ENCODE measurements at regions not wholly inside any gene's neighbourhood (a gene's known extent, or its start where the extent isn't known, plus 50 kb on each side); places are given as distances from the start of the nearest gene placed in this dataset.
"Not testable (repeated sequence)": the region's sequence is repeated elsewhere in the genome, so short reads cannot be mapped to it uniquely, and the experiment has no call there.

DNA sequence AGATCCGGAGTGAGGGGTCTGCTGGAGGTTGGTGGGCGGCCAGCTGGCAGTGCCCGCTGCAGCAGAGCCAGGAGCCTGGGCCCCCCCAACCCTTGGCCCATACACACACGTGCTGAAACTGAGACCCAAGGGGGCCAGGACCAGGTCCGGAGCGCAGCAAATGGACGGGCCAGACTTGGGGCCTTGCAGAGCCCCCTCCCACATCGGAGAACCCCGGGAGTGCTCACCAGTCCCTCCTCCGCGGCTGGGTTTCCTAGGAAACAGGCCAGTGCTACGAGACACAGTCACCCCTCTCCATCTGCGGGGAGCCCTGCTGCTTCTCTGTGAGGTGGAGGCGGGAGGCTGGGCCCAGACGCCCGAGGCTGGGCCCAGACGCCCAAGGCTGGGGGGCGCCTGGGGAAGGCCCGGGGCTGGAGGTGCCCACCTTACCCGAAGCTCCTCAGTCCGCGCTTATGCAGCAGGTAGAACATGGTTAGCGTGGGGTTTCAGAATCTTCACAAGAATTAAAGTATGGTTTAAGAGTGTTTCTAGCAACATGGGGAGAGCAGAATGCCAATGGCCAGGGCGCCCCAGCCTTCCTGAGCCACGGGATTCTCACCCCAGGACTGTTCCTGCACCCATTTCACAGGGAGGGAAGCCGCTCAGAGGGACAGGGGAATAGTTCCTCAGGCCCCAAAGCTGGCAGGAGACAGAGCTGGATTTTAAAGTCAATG is 135.0 kb upstream of the PRR20G start:
- Mint-ChIP-seq H3K36me3 (ENCODE audit: low read depth) (no peaks in the 10 kb centered on the region), H3K4me3 (ENCODE audit: low read depth) (no peak overlapping the region), H3K27ac (no peak overlapping the region), H3K4me1 (ENCODE audit: low read depth) (no peaks in the 10 kb centered on the region), H3K9me3 (no peaks in the 10 kb centered on the region), H3K27me3 (ENCODE audit: low read depth) (peaks cover 20% of the 10 kb centered on the region)
- intact Hi-C loops (cut with micrococcal nuclease) = no loop called here
- no peak for DNase-seq (ENCODE audit: low spot score)

DNA sequence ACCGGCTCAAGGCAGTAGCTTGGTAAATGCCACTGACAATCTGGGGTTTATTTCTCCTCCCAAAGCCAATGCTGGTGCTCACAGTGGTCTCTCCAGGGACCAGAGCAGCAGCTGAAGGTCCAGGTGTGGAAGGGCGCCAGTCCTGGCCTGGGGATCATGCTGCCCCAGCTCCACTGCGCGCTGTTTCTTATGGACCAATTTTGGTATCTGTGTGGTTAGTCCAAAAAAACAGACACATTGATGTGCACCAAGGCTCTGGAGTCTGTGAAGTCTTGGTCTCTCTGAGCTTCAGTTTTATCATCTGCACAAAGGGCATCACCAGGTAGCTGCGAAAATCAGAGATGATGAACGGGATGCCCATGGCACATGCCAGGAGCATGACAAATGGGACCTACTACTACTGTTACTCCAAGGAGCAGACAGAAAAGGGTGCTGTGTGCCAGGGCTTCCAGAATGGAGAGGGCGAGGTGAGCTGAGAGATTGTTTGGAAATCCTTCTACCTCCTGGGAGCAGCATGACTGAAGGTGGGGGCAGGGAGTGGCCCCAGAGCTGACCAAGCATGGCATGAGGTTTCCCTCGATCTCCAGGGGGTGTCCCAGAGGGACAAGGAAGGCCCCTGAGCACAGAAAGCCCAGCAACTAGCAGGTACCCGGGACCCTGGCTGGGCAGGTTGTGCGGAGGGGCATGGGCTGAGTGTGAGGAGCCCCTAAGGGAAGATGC is 134.3 kb upstream of the PRR20G start:
- Mint-ChIP-seq H3K36me3 (ENCODE audit: low read depth) (no peaks in the 10 kb centered on the region), H3K4me3 (ENCODE audit: low read depth) (no peak overlapping the region), H3K27me3 (ENCODE audit: low read depth) (peaks cover 21% of the 10 kb centered on the region), H3K4me1 (ENCODE audit: low read depth) (no peaks in the 10 kb centered on the region), H3K9me3 (no peaks in the 10 kb centered on the region), H3K27ac (no peak overlapping the region)
- intact Hi-C loops (cut with micrococcal nuclease) = no loop called here
- DNase-seq (ENCODE audit: low spot score) = no peak

DNA sequence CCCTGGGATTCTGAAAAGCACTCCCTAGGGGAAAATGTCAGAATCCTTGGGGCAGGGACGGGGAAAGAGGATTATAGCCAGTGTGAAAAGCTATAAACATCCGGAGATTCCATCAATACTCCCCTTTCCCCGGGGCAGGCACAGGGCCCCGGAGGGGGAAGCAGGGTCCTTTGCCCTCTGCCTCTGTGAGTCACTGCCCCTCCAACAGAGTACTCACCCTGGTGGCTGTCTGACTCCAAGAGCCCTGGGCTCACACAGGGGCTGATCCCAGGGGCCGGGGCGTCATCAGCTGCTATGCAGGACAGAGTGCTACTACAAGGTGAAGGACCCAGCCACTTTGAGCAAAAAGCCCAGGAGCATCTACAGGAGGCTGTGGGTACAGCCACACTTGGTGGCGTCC is 133.0 kb upstream of the PRR20G start:
- H3K36me3 Mint-ChIP-seq (ENCODE audit: low read depth) = no peaks in the 10 kb centered on the region
- no peak overlapping the region for H3K27ac Mint-ChIP-seq
- no peak overlapping the region for H3K4me3 Mint-ChIP-seq (ENCODE audit: low read depth)
- H3K4me1 Mint-ChIP-seq (ENCODE audit: low read depth) = no peaks in the 10 kb centered on the region
- intact Hi-C loops (cut with micrococcal nuclease) = no loop called here
- no peaks in the 10 kb centered on the region for H3K9me3 Mint-ChIP-seq
- peaks cover 28% of the 10 kb centered on the region for H3K27me3 Mint-ChIP-seq (ENCODE audit: low read depth)
- no peak for DNase-seq (ENCODE audit: low spot score)

DNA sequence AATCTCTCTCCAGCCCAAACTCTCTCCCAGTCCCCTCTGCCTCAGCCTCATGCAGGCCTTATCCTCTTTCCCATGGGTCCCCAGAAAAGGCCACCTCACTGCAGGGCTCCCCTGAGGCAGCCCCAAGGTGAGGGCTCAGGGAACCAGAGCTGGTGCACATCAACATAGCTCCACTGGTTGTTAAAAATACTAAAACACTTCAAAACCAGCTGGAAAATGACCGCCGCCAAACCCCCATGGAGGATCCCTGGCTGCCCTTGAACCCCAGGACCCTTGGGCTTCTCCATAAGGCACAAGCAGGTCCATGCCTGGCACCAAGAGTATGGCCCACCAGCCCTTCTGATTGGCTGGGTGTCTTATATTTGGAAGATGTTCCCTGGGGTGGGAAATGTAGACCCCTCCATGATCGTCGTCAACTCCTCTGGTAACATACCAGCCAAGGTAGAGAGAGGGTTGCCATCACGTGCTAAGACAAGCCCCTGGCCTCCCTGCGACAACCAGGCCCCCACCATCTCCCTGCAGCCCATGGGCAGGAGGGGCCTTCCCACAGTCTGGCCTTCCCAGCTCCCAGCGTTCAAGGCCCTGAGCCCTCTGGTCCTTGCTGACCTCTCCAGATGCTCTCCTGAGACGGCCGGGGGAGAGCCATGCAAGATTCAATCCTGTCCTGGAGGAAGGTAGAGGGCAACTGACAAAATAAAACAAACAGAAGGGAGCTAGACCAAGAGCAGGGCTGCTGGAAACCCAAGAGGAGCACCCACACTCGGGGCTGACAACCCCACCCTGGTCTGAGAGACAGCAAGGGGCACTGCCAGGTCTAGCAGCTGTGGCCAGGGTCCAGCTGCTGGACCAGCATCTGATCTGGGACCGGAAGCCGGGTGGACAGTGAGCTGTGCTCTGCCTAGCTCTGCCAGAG is 132.1 kb upstream of the PRR20G start:
- no peaks in the 10 kb centered on the region for H3K36me3 Mint-ChIP-seq (ENCODE audit: low read depth)
- H3K4me1 Mint-ChIP-seq (ENCODE audit: low read depth) = no peaks in the 10 kb centered on the region
- H3K27ac Mint-ChIP-seq = no peak overlapping the region
- no peak overlapping the region for H3K4me3 Mint-ChIP-seq (ENCODE audit: low read depth)
- no peaks in the 10 kb centered on the region for H3K9me3 Mint-ChIP-seq
- no peak for DNase-seq (ENCODE audit: low spot score)
- intact Hi-C loops (cut with micrococcal nuclease) = no loop called here
- H3K27me3 Mint-ChIP-seq (ENCODE audit: low read depth) = peaks cover 28% of the 10 kb centered on the region

DNA sequence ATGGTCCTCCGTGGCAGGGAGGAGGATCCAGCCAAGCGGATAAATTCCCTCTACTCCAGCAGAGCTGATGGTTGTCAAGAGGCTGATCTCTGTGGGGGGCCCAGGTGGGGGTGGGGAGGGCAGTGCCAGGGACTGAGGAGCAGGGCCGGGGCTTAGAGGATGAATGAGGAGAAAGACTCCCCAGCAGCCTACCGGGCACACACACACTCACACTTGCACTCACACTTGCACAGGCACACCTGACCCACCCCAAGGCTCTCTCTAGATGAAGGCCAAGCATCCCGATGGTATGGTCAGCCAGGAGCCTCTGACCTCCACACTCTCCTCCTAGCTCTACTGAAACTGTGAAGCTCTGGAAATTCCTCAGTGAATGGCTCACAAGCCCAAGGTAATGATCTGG is 131.3 kb upstream of the PRR20G start:
- no peak overlapping the region for H3K4me3 Mint-ChIP-seq (ENCODE audit: low read depth)
- H3K36me3 Mint-ChIP-seq (ENCODE audit: low read depth) = no peaks in the 10 kb centered on the region
- peaks cover 28% of the 10 kb centered on the region for H3K27me3 Mint-ChIP-seq (ENCODE audit: low read depth)
- intact Hi-C loops (cut with micrococcal nuclease) = no loop called here
- no peak for DNase-seq (ENCODE audit: low spot score)
- no peaks in the 10 kb centered on the region for H3K4me1 Mint-ChIP-seq (ENCODE audit: low read depth)
- no peaks in the 10 kb centered on the region for H3K9me3 Mint-ChIP-seq
- H3K27ac Mint-ChIP-seq = no peak overlapping the region

DNA sequence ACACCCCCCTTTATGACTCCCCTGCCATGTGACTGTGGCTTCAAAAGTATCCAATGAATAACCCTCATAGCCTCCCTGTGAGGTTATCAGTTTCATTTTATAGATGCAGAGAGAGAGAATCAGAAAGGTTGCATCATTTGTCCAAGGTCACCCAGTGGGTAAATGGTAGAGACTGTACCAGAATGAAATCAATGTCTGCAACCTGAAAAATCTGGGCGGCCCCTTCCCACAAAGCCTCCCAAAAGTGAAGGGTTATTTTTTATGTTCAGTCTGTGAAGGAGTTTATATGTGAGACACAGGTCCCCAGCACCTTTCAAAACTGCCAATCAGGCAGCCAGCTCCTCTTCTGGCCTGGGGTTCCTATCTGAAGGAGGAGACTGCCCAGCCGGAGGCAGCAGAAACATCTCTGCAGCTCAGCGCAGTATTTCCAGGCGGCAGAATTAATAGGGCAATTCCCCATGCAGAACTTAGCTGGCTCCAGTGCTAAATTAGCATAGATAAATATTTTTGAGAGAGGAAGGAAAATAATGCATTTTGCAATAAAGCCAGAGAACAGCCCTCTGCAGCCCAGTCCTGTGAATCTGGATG is 130.8 kb upstream of the PRR20G start:
- peaks cover 28% of the 10 kb centered on the region for H3K27me3 Mint-ChIP-seq (ENCODE audit: low read depth)
- intact Hi-C loops (cut with micrococcal nuclease) = no loop called here
- no peak for DNase-seq (ENCODE audit: low spot score)
- H3K9me3 Mint-ChIP-seq = no peaks in the 10 kb centered on the region
- H3K27ac Mint-ChIP-seq = no peak overlapping the region
- no peaks in the 10 kb centered on the region for H3K36me3 Mint-ChIP-seq (ENCODE audit: low read depth)
- no peak overlapping the region for H3K4me3 Mint-ChIP-seq (ENCODE audit: low read depth)
- H3K4me1 Mint-ChIP-seq (ENCODE audit: low read depth) = no peaks in the 10 kb centered on the region

DNA sequence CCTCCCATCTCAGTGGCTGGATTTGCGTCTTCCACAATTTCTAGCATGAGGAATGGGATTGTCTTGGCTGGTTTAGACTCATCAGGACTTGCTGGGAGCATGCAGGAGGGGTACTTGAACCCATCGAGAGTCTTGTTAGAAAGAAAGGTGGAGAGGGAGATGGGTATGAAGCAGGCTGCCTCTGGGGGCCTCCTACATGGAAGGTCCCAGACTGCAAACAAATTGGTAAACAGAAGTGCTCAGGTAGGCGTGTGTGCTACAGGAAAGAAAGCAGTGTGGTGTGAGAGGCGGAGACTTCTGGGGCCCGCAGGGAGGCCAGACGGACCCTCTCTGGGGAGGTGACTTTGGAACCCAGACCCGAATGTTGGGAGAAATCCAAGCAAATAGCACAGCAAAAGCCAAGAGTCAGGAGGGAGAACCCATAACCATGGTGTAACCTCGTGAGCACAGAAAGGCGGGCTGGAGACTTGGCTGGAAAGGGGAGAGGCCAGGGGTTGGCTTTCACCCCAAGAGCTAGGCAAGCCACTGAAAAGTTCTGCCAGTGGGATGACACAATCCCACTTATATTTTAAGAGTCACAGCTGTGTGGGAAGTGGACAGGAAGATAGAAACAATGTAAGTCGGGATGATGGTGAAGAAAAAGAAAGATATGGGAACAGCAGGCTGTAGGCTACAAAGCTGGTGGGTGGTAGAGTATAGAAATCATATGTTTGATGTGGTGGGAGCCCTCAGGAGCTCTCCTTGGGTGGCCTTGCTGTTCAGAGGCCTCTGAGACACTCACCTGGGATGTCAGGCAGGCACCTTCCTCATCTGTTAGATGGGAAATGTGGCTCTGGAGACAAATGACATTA is 130.1 kb upstream of the PRR20G start:
- H3K27me3 Mint-ChIP-seq (ENCODE audit: low read depth) = peaks cover 28% of the 10 kb centered on the region
- H3K4me3 Mint-ChIP-seq (ENCODE audit: low read depth) = no peak overlapping the region
- no peaks in the 10 kb centered on the region for H3K36me3 Mint-ChIP-seq (ENCODE audit: low read depth)
- no peaks in the 10 kb centered on the region for H3K4me1 Mint-ChIP-seq (ENCODE audit: low read depth)
- H3K27ac Mint-ChIP-seq = no peak overlapping the region
- DNase-seq (ENCODE audit: low spot score) = no peak
- intact Hi-C loops (cut with micrococcal nuclease) = no loop called here
- no peaks in the 10 kb centered on the region for H3K9me3 Mint-ChIP-seq

DNA sequence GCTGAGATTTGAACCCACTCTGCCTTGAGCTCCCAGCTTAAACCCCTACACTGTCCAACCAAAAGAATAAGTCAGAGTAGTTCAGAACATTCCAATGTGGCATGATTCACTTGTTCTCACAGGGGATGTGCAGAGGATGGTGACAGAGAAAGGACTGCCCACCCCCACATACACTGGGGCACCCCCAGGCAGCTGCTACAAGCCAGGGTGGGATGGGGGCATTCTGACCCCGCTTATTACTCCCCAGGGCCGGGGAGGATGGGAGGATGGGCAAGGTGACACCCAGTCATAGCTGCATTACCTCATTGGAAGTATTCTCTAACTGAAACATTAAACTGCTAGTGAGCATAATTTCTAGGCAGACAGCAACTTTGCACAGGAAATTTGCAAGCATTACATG is 126.0 kb upstream of the PRR20G start:
- Mint-ChIP-seq H3K27ac (no peak overlapping the region), H3K36me3 (ENCODE audit: low read depth) (no peaks in the 10 kb centered on the region), H3K4me3 (ENCODE audit: low read depth) (no peak overlapping the region), H3K4me1 (ENCODE audit: low read depth) (no peaks in the 10 kb centered on the region), H3K9me3 (no peaks in the 10 kb centered on the region), H3K27me3 (ENCODE audit: low read depth) (peaks cover 23% of the 10 kb centered on the region)
- no peak for DNase-seq (ENCODE audit: low spot score)
- intact Hi-C loops (cut with micrococcal nuclease) = no loop called here

DNA sequence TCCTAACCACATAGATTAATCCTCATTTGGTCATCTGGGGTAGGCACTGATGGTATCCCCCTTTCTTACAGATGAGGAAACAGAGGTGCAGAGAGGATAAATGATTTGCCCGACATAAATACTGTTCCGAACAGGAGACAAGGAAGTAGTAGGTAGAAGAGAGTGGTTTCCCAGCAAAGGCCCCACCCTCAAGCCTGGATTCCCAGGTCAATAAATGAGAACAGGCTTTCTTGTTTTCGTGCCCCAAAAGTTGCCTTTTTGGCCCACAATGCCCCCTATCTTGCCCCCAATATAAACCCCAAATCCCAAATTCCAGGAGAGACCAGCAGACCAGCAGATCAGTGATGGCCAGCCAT is 125.5 kb upstream of the PRR20G start:
- no peaks in the 10 kb centered on the region for H3K4me1 Mint-ChIP-seq (ENCODE audit: low read depth)
- H3K36me3 Mint-ChIP-seq (ENCODE audit: low read depth) = no peaks in the 10 kb centered on the region
- DNase-seq (ENCODE audit: low spot score) = no peak
- H3K27ac Mint-ChIP-seq = no peak overlapping the region
- no peaks in the 10 kb centered on the region for H3K9me3 Mint-ChIP-seq
- intact Hi-C loops (cut with micrococcal nuclease) = no loop called here
- H3K27me3 Mint-ChIP-seq (ENCODE audit: low read depth) = peaks cover 21% of the 10 kb centered on the region
- no peak overlapping the region for H3K4me3 Mint-ChIP-seq (ENCODE audit: low read depth)

DNA sequence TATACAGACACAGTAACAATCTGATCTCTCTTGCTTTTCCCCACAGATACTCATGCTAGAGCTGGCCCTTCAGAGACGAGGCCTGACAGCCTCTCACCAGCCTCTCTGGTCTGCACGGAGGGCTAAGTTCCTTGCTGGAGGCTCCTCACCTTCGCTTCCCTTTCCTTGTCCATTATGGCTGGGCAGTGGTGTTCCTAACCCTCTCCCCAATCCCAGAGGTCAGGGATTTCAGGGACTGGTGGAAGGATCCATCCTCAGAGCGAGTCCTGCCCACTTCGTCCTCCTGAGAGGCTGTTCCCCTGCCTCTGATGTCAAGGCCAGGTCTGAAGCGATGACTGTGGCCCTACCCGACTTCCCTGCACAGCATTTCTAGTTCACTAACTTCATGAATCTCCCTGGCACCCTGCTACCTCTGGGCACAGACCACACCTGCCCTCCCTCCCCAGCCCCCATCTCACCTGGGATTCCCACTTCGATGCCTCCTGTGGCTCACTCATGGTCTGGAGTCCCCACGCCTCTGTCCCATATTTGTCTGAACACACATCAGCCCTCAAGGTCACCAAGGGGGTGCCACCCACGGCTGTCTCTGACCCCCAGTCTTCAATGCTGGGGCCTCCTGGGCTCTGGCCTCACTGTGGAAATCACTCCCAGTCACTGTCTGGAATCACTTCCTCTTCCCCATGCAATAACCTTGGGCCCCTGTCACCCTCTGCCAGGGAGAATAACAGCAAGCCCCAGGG is 124.9 kb upstream of the PRR20G start:
- Mint-ChIP-seq H3K9me3 (no peaks in the 10 kb centered on the region), H3K27ac (no peak overlapping the region), H3K4me3 (ENCODE audit: low read depth) (no peak overlapping the region), H3K4me1 (ENCODE audit: low read depth) (no peaks in the 10 kb centered on the region), H3K36me3 (ENCODE audit: low read depth) (no peaks in the 10 kb centered on the region), H3K27me3 (ENCODE audit: low read depth) (peaks cover 17% of the 10 kb centered on the region)
- no peak for DNase-seq (ENCODE audit: low spot score)
- intact Hi-C loops (cut with micrococcal nuclease) = no loop called here

DNA sequence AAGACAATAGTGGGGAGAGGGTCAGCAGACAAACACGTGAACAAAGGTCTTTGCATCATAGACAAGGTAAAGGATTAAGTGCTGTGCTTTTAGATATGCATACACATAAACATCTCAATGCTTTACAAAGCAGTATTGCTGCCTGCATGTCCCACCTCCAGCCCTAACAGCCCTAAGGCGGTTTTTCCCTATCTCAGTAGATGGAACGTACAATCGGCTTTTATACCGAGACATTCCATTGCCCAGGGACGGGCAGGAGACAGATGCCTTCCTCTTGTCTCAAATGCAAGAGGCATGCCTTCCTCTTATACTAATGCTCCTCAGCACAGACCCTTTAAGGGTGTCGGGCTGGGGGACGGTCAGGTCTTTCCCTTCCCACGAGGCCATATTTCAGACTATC is 124.0 kb upstream of the PRR20G start:
- H3K27me3 Mint-ChIP-seq (ENCODE audit: low read depth); DNase-seq (ENCODE audit: low spot score); H3K36me3 Mint-ChIP-seq (ENCODE audit: low read depth); H3K4me1 Mint-ChIP-seq (ENCODE audit: low read depth); H3K27ac Mint-ChIP-seq; intact Hi-C loops (cut with micrococcal nuclease); H3K4me3 Mint-ChIP-seq (ENCODE audit: low read depth); H3K9me3 Mint-ChIP-seq: not testable (repeated sequence)

Measured in activated T-helper 2 cell treated with anti-CD3 and anti-CD28 coated beads, Interferon-gamma antibody, Interleukin-2, Interleukin-4, amounts not matched to agents 10 μg/mL and 5 μg/mL and 100 μg/mL, durations not matched to agents 14 hours and 24 hours and 36 hours (primary cell).